Dendritic cell treated with granulocyte-macrophage colony-stimulating factor and Interleukin-4, amounts not matched to agents 40 ng/mL and 50 ng/mL, for 4 days (primary cell): ENCODE measurements at regions not wholly inside any gene's neighbourhood (a gene's known extent, or its start where the extent isn't known, plus 50 kb on each side); places are given as distances from the start of the nearest gene placed in this dataset.
"Not testable (repeated sequence)": the region's sequence is repeated elsewhere in the genome, so short reads cannot be mapped to it uniquely, and the experiment has no call there.

Experiments used
- H3K27ac Mint-ChIP-seq: one replicate; pipeline ENCODE4 v1.8.0; 2022; ENCODE audit warnings: mild to moderate bottlenecking, mixed read lengths
- H3K27me3 Mint-ChIP-seq: one replicate; pipeline ENCODE4 v1.8.0; 2022; ENCODE audit warnings: mild to moderate bottlenecking, mixed read lengths
- H3K36me3 Mint-ChIP-seq: one replicate; pipeline ENCODE4 v1.8.0; 2022; ENCODE audit warnings: low read depth, mixed read lengths
- H3K4me1 Mint-ChIP-seq: one replicate; pipeline ENCODE4 v1.8.0; 2022; ENCODE audit warnings: low read depth, mixed read lengths
- H3K4me3 Mint-ChIP-seq: one replicate; pipeline ENCODE4 v1.8.0; 2022; ENCODE audit warnings: mild to moderate bottlenecking, moderate library complexity, mixed read lengths
- H3K9me3 Mint-ChIP-seq: one replicate; pipeline ENCODE4 v1.8.0; 2022; ENCODE audit warnings: mixed read lengths
- intact Hi-C: fragments of 100-400 bp; cut with micrococcal nuclease; formaldehyde crosslinking; loops from one replicate; pipeline ENCODE4 v1.15.0; 2022

- Mint-ChIP-seq H3K27ac (no peak overlapping the region), H3K4me3 (no peak overlapping the region)
These were observed 142.7 kb upstream of the DPPA4 start for GRCh38 chr3:109480014-109480413.

GRCh38 chr3:109478614-109479013, 141.3 kb upstream of the DPPA4 start:
- Mint-ChIP-seq H3K36me3 (no peaks in the 10 kb centered on the region), H3K4me3 (no peak overlapping the region), H3K4me1 (no peaks in the 10 kb centered on the region), H3K27me3 (no peaks in the 10 kb centered on the region), H3K27ac (no peak overlapping the region), H3K9me3 (no peaks in the 10 kb centered on the region)
- intact Hi-C loops, result no loop called here

More at GRCh38 chr3:109480014-109480413, 142.7 kb upstream of the DPPA4 start:
- intact Hi-C loops, result no loop called here
- Mint-ChIP-seq H3K4me1 (no peaks in the 10 kb centered on the region), H3K27me3 (no peaks in the 10 kb centered on the region), H3K9me3 (no peaks in the 10 kb centered on the region), H3K36me3 (no peaks in the 10 kb centered on the region)

GRCh38 chr3:109460961-109461360, 123.6 kb upstream of the DPPA4 start:
- Mint-ChIP-seq H3K36me3 (no peaks in the 10 kb centered on the region), H3K9me3 (peaks cover 43% of the 10 kb centered on the region), H3K27ac (no peak overlapping the region), H3K27me3 (no peaks in the 10 kb centered on the region), H3K4me3 (no peak overlapping the region), H3K4me1 (no peaks in the 10 kb centered on the region)
- intact Hi-C loops, result no loop called here

GRCh38 chr3:109445210-109445609, 107.9 kb upstream of the DPPA4 start:
- H3K4me1 Mint-ChIP-seq, result no peaks in the 10 kb centered on the region
- no peak overlapping the region for H3K27ac Mint-ChIP-seq
- no peaks in the 10 kb centered on the region for H3K36me3 Mint-ChIP-seq
- H3K27me3 Mint-ChIP-seq, result no peaks in the 10 kb centered on the region
- H3K9me3 Mint-ChIP-seq, result peaks cover 51% of the 10 kb centered on the region
- intact Hi-C loops, result no loop called here
- no peak overlapping the region for H3K4me3 Mint-ChIP-seq

GRCh38 chr3:109442531-109442930, 105.2 kb upstream of the DPPA4 start:
- Mint-ChIP-seq H3K27ac (no peak overlapping the region), H3K4me3 (no peak overlapping the region), H3K4me1 (no peaks in the 10 kb centered on the region), H3K27me3 (no peaks in the 10 kb centered on the region), H3K36me3 (no peaks in the 10 kb centered on the region), H3K9me3 (peaks cover 28% of the 10 kb centered on the region)
- intact Hi-C loops, result no loop called here

GRCh38 chr3:109440353-109440752, 103.0 kb upstream of the DPPA4 start:
- H3K4me1 Mint-ChIP-seq, result no peaks in the 10 kb centered on the region
- H3K27me3 Mint-ChIP-seq, result no peaks in the 10 kb centered on the region
- no peak overlapping the region for H3K27ac Mint-ChIP-seq
- intact Hi-C loops, result no loop called here
- H3K9me3 Mint-ChIP-seq, result peaks cover 9% of the 10 kb centered on the region
- H3K36me3 Mint-ChIP-seq, result no peaks in the 10 kb centered on the region
- no peak overlapping the region for H3K4me3 Mint-ChIP-seq

GRCh38 chr3:109432833-109433232, 95.5 kb upstream of the DPPA4 start:
- Mint-ChIP-seq H3K27me3 (no peaks in the 10 kb centered on the region), H3K4me3 (no peak overlapping the region), H3K9me3 (peaks cover 41% of the 10 kb centered on the region), H3K36me3 (no peaks in the 10 kb centered on the region), H3K4me1 (no peaks in the 10 kb centered on the region), H3K27ac (no peak overlapping the region)
- intact Hi-C loops, result no loop called here

DNA sequence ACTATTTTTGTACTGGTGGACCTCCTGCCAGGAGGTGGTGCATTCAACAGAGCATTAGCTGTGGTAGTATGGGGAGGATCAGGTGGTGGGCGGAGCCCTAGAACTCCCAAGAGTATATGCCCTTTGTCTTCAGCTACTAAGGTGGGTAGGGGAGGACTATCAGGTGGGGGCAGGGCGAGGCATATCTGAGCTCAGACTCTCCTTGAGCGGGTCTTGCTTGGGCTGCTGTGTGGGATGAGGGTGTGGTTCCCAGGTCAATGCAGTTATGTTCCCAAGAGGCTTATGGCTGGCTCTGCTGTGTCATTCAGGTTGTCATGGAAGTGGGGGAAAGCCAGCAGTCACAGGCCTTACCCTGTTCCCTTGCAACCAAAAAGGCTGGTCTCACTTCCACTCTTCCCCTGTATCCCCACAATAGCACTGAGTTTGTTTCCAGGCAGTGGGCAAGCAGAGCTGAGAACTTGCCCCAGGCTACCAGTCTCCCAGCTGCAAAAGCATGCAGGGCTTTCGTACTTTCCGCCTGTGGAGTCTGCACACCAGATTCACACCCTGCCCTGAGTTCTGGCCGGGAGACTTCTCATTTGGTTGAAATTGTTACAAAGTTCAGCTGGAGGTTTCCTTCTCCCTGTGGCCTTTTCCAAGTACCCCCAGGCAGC, 93.7 kb upstream of the DPPA4 start:
- H3K9me3 Mint-ChIP-seq, result peaks cover 58% of the 10 kb centered on the region
- H3K36me3 Mint-ChIP-seq, result no peaks in the 10 kb centered on the region
- intact Hi-C loops, result no loop called here
- no peaks in the 10 kb centered on the region for H3K4me1 Mint-ChIP-seq
- H3K4me3 Mint-ChIP-seq, result no peak overlapping the region
- no peak overlapping the region for H3K27ac Mint-ChIP-seq
- H3K27me3 Mint-ChIP-seq, result no peaks in the 10 kb centered on the region

DNA sequence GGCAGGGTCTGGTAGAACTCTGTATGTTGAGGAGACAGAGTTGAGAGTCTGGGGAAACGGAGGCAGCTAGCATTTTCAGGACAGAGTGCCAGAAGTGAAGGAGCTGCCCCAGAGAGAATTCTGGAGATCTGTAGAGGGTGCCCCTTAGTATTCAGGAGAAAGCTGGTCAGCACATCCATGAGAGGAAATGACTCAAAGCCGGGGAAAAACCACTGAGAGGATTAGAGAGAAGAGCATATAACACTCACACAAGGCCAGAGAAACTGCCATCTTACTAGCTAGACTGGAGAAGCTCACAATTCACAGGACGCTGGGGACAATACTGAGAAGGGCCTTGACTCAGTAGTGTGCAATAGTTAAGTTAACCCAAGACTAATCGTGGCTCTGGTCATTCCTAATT, 75.7 kb upstream of the DPPA4 start:
- Mint-ChIP-seq H3K36me3 (no peaks in the 10 kb centered on the region), H3K4me3 (no peak overlapping the region), H3K4me1 (no peaks in the 10 kb centered on the region), H3K9me3 (peaks cover 5% of the 10 kb centered on the region), H3K27me3 (no peaks in the 10 kb centered on the region), H3K27ac (no peak overlapping the region)
- intact Hi-C loops, result no loop called here

GRCh38 chr3:109411547-109411946, 74.2 kb upstream of the DPPA4 start:
- no peaks in the 10 kb centered on the region for H3K36me3 Mint-ChIP-seq
- H3K27me3 Mint-ChIP-seq, result no peaks in the 10 kb centered on the region
- peaks cover 14% of the 10 kb centered on the region for H3K9me3 Mint-ChIP-seq
- intact Hi-C loops, result no loop called here
- no peak overlapping the region for H3K27ac Mint-ChIP-seq
- no peaks in the 10 kb centered on the region for H3K4me1 Mint-ChIP-seq
- no peak overlapping the region for H3K4me3 Mint-ChIP-seq

DNA sequence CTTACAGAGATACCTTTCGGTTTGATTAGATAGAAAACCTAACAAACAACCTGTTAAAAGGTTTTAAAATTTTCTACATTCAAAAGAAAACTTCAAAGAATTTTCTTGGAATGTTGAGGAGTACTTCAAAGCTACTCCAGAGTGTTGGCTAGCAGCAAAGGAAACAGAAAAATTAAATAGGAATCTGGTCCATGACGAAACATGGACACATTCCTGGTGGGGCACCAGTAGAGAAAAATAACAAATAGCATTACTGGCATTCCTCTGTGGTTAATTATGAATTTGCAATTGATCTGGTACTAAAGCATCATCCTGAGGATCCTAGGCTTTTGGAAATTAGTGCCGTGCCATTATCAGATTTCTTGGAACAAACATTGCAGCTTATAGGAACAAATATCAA, 59.5 kb upstream of the DPPA4 start:
- intact Hi-C loops, result no loop called here
- no peaks in the 10 kb centered on the region for H3K4me1 Mint-ChIP-seq

GRCh38 chr3:109393728-109394127, 56.4 kb upstream of the DPPA4 start:
- H3K4me3 Mint-ChIP-seq, intact Hi-C loops, H3K9me3 Mint-ChIP-seq, H3K36me3 Mint-ChIP-seq, H3K27me3 Mint-ChIP-seq, H3K27ac Mint-ChIP-seq, H3K4me1 Mint-ChIP-seq: not testable (repeated sequence)

More for the DNA sequence above, 59.5 kb upstream of the DPPA4 start:
- Mint-ChIP-seq H3K36me3 (no peaks in the 10 kb centered on the region), H3K27ac (no peak overlapping the region), H3K27me3 (no peaks in the 10 kb centered on the region), H3K9me3 (no peaks in the 10 kb centered on the region), H3K4me3 (no peak overlapping the region)

DNA sequence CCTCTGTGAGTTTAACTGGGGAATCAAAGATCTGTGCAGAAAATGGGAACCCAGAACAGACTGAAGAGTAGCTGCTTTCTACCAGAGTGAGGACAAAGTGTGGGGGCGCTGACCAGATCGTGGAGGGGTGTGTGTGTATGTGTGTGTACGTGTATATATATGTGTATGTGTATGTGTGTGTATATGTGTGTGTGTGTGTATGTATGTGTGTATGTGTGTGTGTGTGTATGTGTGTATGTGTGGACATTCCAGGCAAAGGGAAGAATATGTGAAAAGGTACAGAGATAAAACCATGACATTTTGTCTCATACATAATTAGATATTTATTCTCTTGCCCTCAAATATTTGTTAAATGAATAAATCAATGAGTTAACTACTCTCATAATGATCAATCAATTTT, 54.9 kb upstream of the DPPA4 start:
- intact Hi-C loops, result no loop called here
- Mint-ChIP-seq H3K4me3 (no peak overlapping the region), H3K36me3 (no peaks in the 10 kb centered on the region), H3K27ac (no peak overlapping the region), H3K9me3 (no peaks in the 10 kb centered on the region), H3K4me1 (no peaks in the 10 kb centered on the region), H3K27me3 (no peaks in the 10 kb centered on the region)

- Mint-ChIP-seq H3K4me3 (no peak overlapping the region), H3K27ac (no peak overlapping the region), H3K9me3 (no peaks in the 10 kb centered on the region), H3K36me3 (no peaks in the 10 kb centered on the region), H3K27me3 (no peaks in the 10 kb centered on the region), H3K4me1 (no peaks in the 10 kb centered on the region)
- intact Hi-C loops, result no loop called here
These were observed 50.3 kb upstream of the DPPA4 start for GRCh38 chr3:109387621-109388020.

DNA sequence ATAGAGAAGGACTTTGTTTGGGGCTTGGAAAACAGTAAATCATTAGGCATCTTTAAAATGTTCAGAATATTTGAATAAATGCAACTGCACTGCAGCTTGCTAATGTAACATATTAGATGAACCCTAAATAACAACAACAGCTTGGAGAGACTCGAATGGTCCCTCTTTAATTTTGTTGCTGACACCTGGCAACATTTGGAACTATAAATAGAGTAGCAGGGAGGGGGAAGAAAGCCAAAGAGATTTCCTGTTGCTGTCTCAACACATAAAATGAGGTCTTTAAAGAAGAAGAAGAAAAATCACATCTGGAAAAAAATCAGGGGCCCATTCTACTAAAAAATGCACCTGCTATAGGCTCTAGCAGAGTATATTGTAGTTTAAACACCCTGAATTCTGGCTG, 49.9 kb upstream of the DPPA4 start:
- Mint-ChIP-seq H3K27ac (no peak overlapping the region), H3K27me3 (no peaks in the 10 kb centered on the region), H3K9me3 (no peaks in the 10 kb centered on the region), H3K36me3 (no peaks in the 10 kb centered on the region), H3K4me1 (no peaks in the 10 kb centered on the region), H3K4me3 (no peak overlapping the region)
- intact Hi-C loops, result no loop called here
